Omental fat pad (tissue), 3 donors: ENCODE measurements at regions not wholly inside any gene's neighbourhood (a gene's known extent, or its start where the extent isn't known, plus 50 kb on each side); places are given as distances from the start of the nearest gene placed in this dataset.

Experiments used
- ATAC-seq: fragments of 150-250 bp; one replicate; pipeline ENCODE4 v1.9.1; 2016; ENCODE audit warnings: mild to moderate bottlenecking, moderate library complexity; ENCODE audit not compliant: low FRiP score
- DNase-seq: peaks from one replicate; pipeline ENCODE4 v3.0.0-alpha.2; 2019; ENCODE audit warnings: low spot score
- CTCF ChIP-seq, 3 donors: fragments of 450-650 bp; IDR thresholded peaks; one replicate each; pipeline ENCODE4 v1.5.1; 2016 to 2017; ENCODE audit warnings: antibody characterized with exemption in 3 of 3, mild to moderate bottlenecking in 3 of 3, moderate library complexity in 2 of 3

GRCh38 chr14:55944757-55945156, 173.5 kb upstream of the PELI2 start:
- no peak for ATAC-seq
- no peak for DNase-seq
- no peak for TF ChIP-seq CTCF (IDR thresholded peaks at IDR 0.05)

- no peak for TF ChIP-seq CTCF (IDR thresholded peaks at IDR 0.05)
- no peak for ATAC-seq
These were observed 172.0 kb upstream of the PELI2 start for GRCh38 chr14:55946231-55946630.

GRCh38 chr14:55948399-55948798, 169.8 kb upstream of the PELI2 start:
- DNase-seq = no peak
- no peak for ATAC-seq
- no peak for TF ChIP-seq CTCF (IDR thresholded peaks at IDR 0.05)

More at GRCh38 chr14:55946231-55946630, 172.0 kb upstream of the PELI2 start:
- DNase-seq = no peak

- no peak for DNase-seq
These were observed 168.5 kb upstream of the PELI2 start for GRCh38 chr14:55949708-55950107.

GRCh38 chr14:55950135-55950534, 168.1 kb upstream of the PELI2 start:
- DNase-seq (no peak), ATAC-seq (no peak)
- TF ChIP-seq CTCF (IDR thresholded peaks at IDR 0.05) = no peak

More at GRCh38 chr14:55949708-55950107, 168.5 kb upstream of the PELI2 start:
- no peak for TF ChIP-seq CTCF (IDR thresholded peaks at IDR 0.05)
- ATAC-seq = no peak

- no peak for DNase-seq
- no peak for TF ChIP-seq CTCF (IDR thresholded peaks at IDR 0.05)
- ATAC-seq = no peak
These were observed 166.6 kb upstream of the PELI2 start for GRCh38 chr14:55951341-55952206.

- TF ChIP-seq CTCF (IDR thresholded peaks at IDR 0.05) = no peak
- DNase-seq (no peak), ATAC-seq (no peak)
These were observed 164.1 kb upstream of the PELI2 start for GRCh38 chr14:55954108-55954507.
